GM18951 (cell line): ENCODE measurements at regions not wholly inside any gene's neighbourhood (a gene's known extent, or its start where the extent isn't known, plus 50 kb on each side); places are given as distances from the start of the nearest gene placed in this dataset.
"Not testable (repeated sequence)": the region's sequence is repeated elsewhere in the genome, so short reads cannot be mapped to it uniquely, and the experiment has no call there.

ENCODE experiments used
- POLR2A ChIP-seq: IDR thresholded peaks from 4 replicates; pipeline ENCODE4 v1.6.1; 2011; ENCODE audit warnings: mild to moderate bottlenecking; ENCODE audit not compliant: insufficient read length, insufficient read depth; ENCODE audit errors: extremely low read depth
- in situ Hi-C: fragments of 300-500 bp; cut with MboI; formaldehyde crosslinking; loops from one replicate; pipeline ENCODE4 v1.12.0; 2022; ENCODE audit warnings: low sequenced_read_pairs, mixed read lengths, inconsistent platforms; ENCODE audit not compliant: unreplicated experiment

- in situ Hi-C loops, result no loop called here
- no peak for TF ChIP-seq POLR2A
These were observed 104.5 kb upstream of the UGP2 start for GRCh38 chr2:63737081-63737751.

- in situ Hi-C loops, result no loop called here
- no peak for TF ChIP-seq POLR2A
These were observed 103.7 kb upstream of the UGP2 start for GRCh38 chr2:63738019-63738418.

- in situ Hi-C loops, result not testable (repeated sequence)
These were observed 102.5 kb upstream of the UGP2 start for GRCh38 chr2:63739180-63739579.

GRCh38 chr2:63740020-63740419, 101.7 kb upstream of the UGP2 start:
- in situ Hi-C loops, result no loop called here

GRCh38 chr2:63740943-63741342, 100.8 kb upstream of the UGP2 start:
- TF ChIP-seq POLR2A, result no peak
- in situ Hi-C loops, result no loop called here

More at GRCh38 chr2:63740020-63740419, 101.7 kb upstream of the UGP2 start:
- no peak for TF ChIP-seq POLR2A

- no peak for TF ChIP-seq POLR2A
- in situ Hi-C loops, result no loop called here
These were observed 99.7 kb upstream of the UGP2 start for GRCh38 chr2:63741884-63742579.

GRCh38 chr2:63742580-63742976, 99.1 kb upstream of the UGP2 start:
- no peak for TF ChIP-seq POLR2A
- in situ Hi-C loops, result no loop called here

- in situ Hi-C loops, result no loop called here
- TF ChIP-seq POLR2A, result no peak
These were observed 98.3 kb upstream of the UGP2 start for GRCh38 chr2:63743170-63743981.

- in situ Hi-C loops, result no loop called here
- no peak for TF ChIP-seq POLR2A
These were observed 97.4 kb upstream of the UGP2 start for GRCh38 chr2:63743982-63744966.

- in situ Hi-C loops, result not testable (repeated sequence)
These were observed 95.1 kb upstream of the UGP2 start for GRCh38 chr2:63746548-63746947.

- in situ Hi-C loops, result no loop called here
- no peak for TF ChIP-seq POLR2A
These were observed 89.8 kb upstream of the UGP2 start for GRCh38 chr2:63751901-63752300.

- in situ Hi-C loops, result no loop called here
- TF ChIP-seq POLR2A, result no peak
These were observed 86.5 kb upstream of the UGP2 start for GRCh38 chr2:63755216-63755615.

GRCh38 chr2:63755965-63756364, 85.7 kb upstream of the UGP2 start:
- TF ChIP-seq POLR2A, result no peak
- in situ Hi-C loops, result no loop called here
